Transverse colon (tissue), 4 donors: ENCODE measurements at regions not wholly inside any gene's neighbourhood (a gene's known extent, or its start where the extent isn't known, plus 50 kb on each side); places are given as distances from the start of the nearest gene placed in this dataset.

ENCODE experiments used
- DNase-seq: peaks from one replicate; pipeline ENCODE4 v3.0.0-alpha.2; 2019
- H3K27ac ChIP-seq, 4 donors: fragments of 200-600 bp; sonication (generic); 2 replicates each; pipeline ENCODE4 v1.5.1; 2016 to 2018; ENCODE audit warnings: inconsistent platforms in 4 of 4
- H3K27me3 ChIP-seq: fragments of 200-600 bp; sonication (generic); 2 replicates; pipeline ENCODE4 v1.5.1; 2017; ENCODE audit warnings: inconsistent platforms
- H3K36me3 ChIP-seq, 4 donors: fragments of 200-600 bp; sonication (generic); 2 replicates each; pipeline ENCODE4 v1.5.1; 2017 to 2019; ENCODE audit warnings: inconsistent platforms in 4 of 4
- H3K4me1 ChIP-seq, 4 donors: fragments of 200-600 bp; sonication (generic); 2 replicates each; pipeline ENCODE4 v1.5.1; 2017 to 2020; ENCODE audit warnings: inconsistent platforms in 4 of 4
- H3K4me3 ChIP-seq, 4 donors: fragments of 200-600 bp; sonication (generic); 1 replicate in 1 of 4; 2 replicates in 3 of 4; pipeline versions ENCODE4 v1.5.1 to v1.6.1; 2017 to 2019; ENCODE audit warnings: inconsistent platforms in 4 of 4
- H3K9me3 ChIP-seq, 2 donors: fragments of 200-600 bp; sonication (generic); 2 replicates each; pipeline ENCODE4 v1.5.1; 2017 to 2019; ENCODE audit warnings: inconsistent platforms in 2 of 2
- CTCF ChIP-seq, 5 experiments: fragments of 200-600 bp in 3 of 5; fragments of 450-650 bp in 2 of 5; sonication (generic) in 3 of 5; IDR thresholded peaks; 1 replicate in 2 of 5; 2 replicates in 3 of 5; pipeline ENCODE4 v1.5.1; 2016 to 2017; ENCODE audit warnings: antibody characterized with exemption in 5 of 5, inconsistent platforms in 3 of 5, mild to moderate bottlenecking in 2 of 5, moderate library complexity in 1 of 5
- EP300 ChIP-seq: sonication (generic); formaldehyde crosslinking; IDR thresholded peaks from one replicate; pipeline ENCODE4 v1.6.1; 2017; ENCODE audit warnings: antibody characterized with exemption, low read depth
- POLR2A ChIP-seq: fragments of 450-650 bp; IDR thresholded peaks from one replicate; pipeline ENCODE4 v1.6.1; 2016; ENCODE audit warnings: antibody characterized with exemption, mild to moderate bottlenecking, moderate library complexity
- POLR2AphosphoS5 ChIP-seq, 3 donors: sonication (generic); formaldehyde crosslinking; IDR thresholded peaks; one replicate each; pipeline ENCODE4 v1.6.1; 2016; ENCODE audit warnings: antibody characterized with exemption in 3 of 3
- WGBS, 2 donors: methylation state at CpG; one replicate each; pipeline ENCODE4 v1.1.5; 2018; ENCODE audit warnings: low coverage in 1 of 2; 5-methylcytosine and 5-hydroxymethylcytosine counted together
- in situ Hi-C, 4 donors: fragments of 200-750 bp; cut with MboI; loops; one replicate each; pipeline versions ENCODE4 v1.15.0 to v1.15.1; 2017; ENCODE audit warnings: low sequenced_read_pairs in 3 of 4, low pct_ligation_motif_present in 1 of 4, low pct_unique_long_range_greater_than_20kb in 1 of 4
- intact Hi-C: fragments of 100-400 bp; cut with DNase I; formaldehyde crosslinking; loops from one replicate; pipeline ENCODE4 v1.15.1; 2023; ENCODE audit warnings: low total_unique reads

GRCh38 chr6:149212206-149212605, 105.3 kb upstream of the TAB2 start:
- WGBS, 2 donors: 41 to 60% methylated on average over 4 to 6 of the region's 6 CpGs
- no peaks in the 10 kb centered on the region for H3K27me3 ChIP-seq
- peaks cover 0 to 29% (median 8%) of the 10 kb centered on the region in 4 donors for H3K4me1 ChIP-seq
- intact Hi-C loops: no loop called here
- DNase-seq: no peak
- no peak for TF ChIP-seq EP300
- in situ Hi-C loops: no loop called here
- H3K27ac ChIP-seq: peak overlapping the region in 2 of 4 donors; percentile 39 to 56
- H3K4me3 ChIP-seq: no peak overlapping the region
- H3K9me3 ChIP-seq: no peaks in the 10 kb centered on the region
- H3K36me3 ChIP-seq: no peaks in the 10 kb centered on the region

GRCh38 chr6:149212892-149213801, 104.4 kb upstream of the TAB2 start:
- Histone ChIP-seq H3K27ac (peak overlapping the region in 2 of 4 donors; percentile 5 to 56), H3K27me3 (no peaks in the 10 kb centered on the region), H3K4me1 (peaks cover 0 to 29% (median 8%) of the 10 kb centered on the region in 4 donors), H3K4me3 (no peak overlapping the region), H3K9me3 (no peaks in the 10 kb centered on the region), H3K36me3 (no peaks in the 10 kb centered on the region)
- in situ Hi-C loops: no loop called here
- intact Hi-C loops: no loop called here
- TF ChIP-seq EP300: no peak
- TF ChIP-seq POLR2AphosphoS5 (IDR thresholded peaks at IDR 0.05): no peak
- 64 to 65% methylated on average over 9 of the region's 9 CpGs for WGBS, 2 donors
- DNase-seq: no peak

- in situ Hi-C loops (no loop called here), intact Hi-C loops (no loop called here)
- Histone ChIP-seq H3K4me3 (no peak overlapping the region), H3K27ac (no peak overlapping the region), H3K27me3 (no peaks in the 10 kb centered on the region), H3K36me3 (no peaks in the 10 kb centered on the region), H3K4me1 (peaks cover 0 to 29% (median 8%) of the 10 kb centered on the region in 4 donors), H3K9me3 (no peaks in the 10 kb centered on the region)
- no peak for DNase-seq
- TF ChIP-seq EP300 (no peak), POLR2A (no peak), CTCF (IDR thresholded peaks at IDR 0.05) (no peak), POLR2AphosphoS5 (IDR thresholded peaks at IDR 0.05) (no peak)
- WGBS, 2 donors: 88 to 90% methylated on average over 4 of the region's 4 CpGs
Measured at GRCh38 chr6:149213829-149214228, 103.7 kb upstream of the TAB2 start.

GRCh38 chr6:149216459-149216858, 101.1 kb upstream of the TAB2 start:
- no peak for DNase-seq
- H3K36me3 ChIP-seq: no peaks in the 10 kb centered on the region
- H3K4me1 ChIP-seq: peaks cover 0 to 13% (median 0%) of the 10 kb centered on the region in 4 donors
- H3K9me3 ChIP-seq: no peaks in the 10 kb centered on the region
- intact Hi-C loops (no loop called here), in situ Hi-C loops (no loop called here)
- WGBS, 2 donors: 86% methylated on average over 4 of the region's 4 CpGs; no CpG with 5 or more reads in 1 of the 2 donors
- H3K27me3 ChIP-seq: no peaks in the 10 kb centered on the region
- no peak for TF ChIP-seq POLR2A
- no peak for TF ChIP-seq EP300
- no peak for TF ChIP-seq POLR2AphosphoS5 (IDR thresholded peaks at IDR 0.05)
- no peak for TF ChIP-seq CTCF (IDR thresholded peaks at IDR 0.05)
- H3K4me3 ChIP-seq: no peak overlapping the region
- no peak overlapping the region for H3K27ac ChIP-seq

GRCh38 chr6:149217466-149217888, 100.0 kb upstream of the TAB2 start:
- intact Hi-C loops: no loop called here
- H3K36me3 ChIP-seq: no peaks in the 10 kb centered on the region
- no peak for DNase-seq
- in situ Hi-C loops: no loop called here
- no peak overlapping the region for H3K4me3 ChIP-seq
- TF ChIP-seq CTCF (IDR thresholded peaks at IDR 0.05) (no peak), EP300 (no peak), POLR2A (no peak), POLR2AphosphoS5 (IDR thresholded peaks at IDR 0.05) (no peak)
- H3K9me3 ChIP-seq: no peaks in the 10 kb centered on the region
- H3K4me1 ChIP-seq: peaks cover 0 to 7% (median 0%) of the 10 kb centered on the region in 4 donors
- H3K27me3 ChIP-seq: no peaks in the 10 kb centered on the region
- no peak overlapping the region for H3K27ac ChIP-seq
